ENCODE measurements at regions not wholly inside any gene's neighbourhood (a gene's known extent, or its start where the extent isn't known, plus 50 kb on each side); places are given as distances from the start of the nearest gene placed in this dataset.
"Not testable (repeated sequence)": the region's sequence is repeated elsewhere in the genome, so short reads cannot be mapped to it uniquely, and the experiment has no call there.

DNA sequence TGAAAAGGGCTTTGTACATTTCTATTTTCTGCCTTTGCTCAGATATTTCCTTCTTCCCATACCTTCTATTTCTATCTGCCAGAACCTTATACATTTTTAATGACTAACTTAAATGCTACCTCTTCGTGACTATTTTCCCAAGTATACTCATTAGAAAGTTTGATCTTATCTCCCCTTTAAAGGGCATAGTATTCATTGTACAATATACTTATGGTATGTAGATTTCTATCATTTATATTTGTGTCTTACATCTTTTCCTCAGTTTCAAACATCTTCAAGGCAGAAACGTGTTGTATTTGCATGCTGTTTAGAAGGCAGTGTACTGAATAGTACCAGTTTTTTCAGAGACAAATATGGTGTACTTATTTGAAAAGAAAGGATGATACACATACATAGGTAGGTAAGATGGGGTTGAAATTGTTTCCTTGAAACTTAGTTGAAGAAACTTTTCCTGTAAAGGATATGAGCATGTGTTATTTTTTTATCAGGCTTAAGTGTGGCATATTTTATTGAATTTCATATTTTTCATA, 518.1 kb upstream of the NUDT12 start:
- Histone ChIP-seq H3K27me3 (no peaks in the 10 kb centered on the region), H3K27ac (no peak overlapping the region), H3K4me3 (ENCODE audit: low read depth in 1 of 2, low read length in 1 of 2) (no peak overlapping the region), H3K4me1 (ENCODE audit: control insufficient read depth in 1 of 2, insufficient read depth in 1 of 2, low read depth in 1 of 2, low read length in 1 of 2) (no peaks in the 10 kb centered on the region), H3K9me3 (no peaks in the 10 kb centered on the region), H3K36me3 (no peaks in the 10 kb centered on the region)
- TF ChIP-seq, protein P1, sequence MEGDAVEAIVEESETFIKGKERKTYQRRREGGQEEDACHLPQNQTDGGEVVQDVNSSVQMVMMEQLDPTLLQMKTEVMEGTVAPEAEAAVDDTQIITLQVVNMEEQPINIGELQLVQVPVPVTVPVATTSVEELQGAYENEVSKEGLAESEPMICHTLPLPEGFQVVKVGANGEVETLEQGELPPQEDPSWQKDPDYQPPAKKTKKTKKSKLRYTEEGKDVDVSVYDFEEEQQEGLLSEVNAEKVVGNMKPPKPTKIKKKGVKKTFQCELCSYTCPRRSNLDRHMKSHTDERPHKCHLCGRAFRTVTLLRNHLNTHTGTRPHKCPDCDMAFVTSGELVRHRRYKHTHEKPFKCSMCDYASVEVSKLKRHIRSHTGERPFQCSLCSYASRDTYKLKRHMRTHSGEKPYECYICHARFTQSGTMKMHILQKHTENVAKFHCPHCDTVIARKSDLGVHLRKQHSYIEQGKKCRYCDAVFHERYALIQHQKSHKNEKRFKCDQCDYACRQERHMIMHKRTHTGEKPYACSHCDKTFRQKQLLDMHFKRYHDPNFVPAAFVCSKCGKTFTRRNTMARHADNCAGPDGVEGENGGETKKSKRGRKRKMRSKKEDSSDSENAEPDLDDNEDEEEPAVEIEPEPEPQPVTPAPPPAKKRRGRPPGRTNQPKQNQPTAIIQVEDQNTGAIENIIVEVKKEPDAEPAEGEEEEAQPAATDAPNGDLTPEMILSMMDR (IDR thresholded peaks at IDR 0.05) = no peak

- not testable (repeated sequence) for H3K9me3 ChIP-seq; H3K4me3 ChIP-seq (ENCODE audit: low read depth in 1 of 2, low read length in 1 of 2)
These were observed 517.5 kb upstream of the NUDT12 start for GRCh38 chr5:104079861-104080645.

DNA sequence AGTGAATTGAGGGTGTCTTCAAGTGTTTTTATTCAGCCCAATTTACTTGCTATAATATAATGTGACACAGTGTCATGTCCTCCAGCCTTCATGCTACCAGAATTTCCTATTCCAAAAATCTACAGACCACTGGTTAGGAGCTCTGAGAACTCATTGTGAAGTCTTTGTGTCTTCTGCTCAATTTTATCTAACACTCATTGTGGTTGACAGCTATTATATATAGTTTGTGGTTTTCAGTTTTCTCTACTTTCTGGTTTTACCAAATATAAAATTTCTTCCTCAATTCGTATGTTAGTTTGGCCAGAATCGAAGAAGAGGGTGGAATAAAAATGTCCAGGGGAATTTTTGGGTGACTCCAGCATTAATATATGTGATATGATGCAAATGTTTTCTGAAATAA, 509.3 kb upstream of the NUDT12 start:
- Histone ChIP-seq H3K4me1 (ENCODE audit: control insufficient read depth in 1 of 2, insufficient read depth in 1 of 2, low read depth in 1 of 2, low read length in 1 of 2) (no peaks in the 10 kb centered on the region), H3K27ac (no peak overlapping the region), H3K9me3 (no peaks in the 10 kb centered on the region), H3K27me3 (no peaks in the 10 kb centered on the region), H3K4me3 (ENCODE audit: low read depth in 1 of 2, low read length in 1 of 2) (no peak overlapping the region), H3K36me3 (no peaks in the 10 kb centered on the region)
- TF ChIP-seq, protein P1 (IDR thresholded peaks at IDR 0.05) = no peak

More at GRCh38 chr5:104079861-104080645, 517.5 kb upstream of the NUDT12 start:
- not testable (repeated sequence) for H3K27me3 ChIP-seq; H3K36me3 ChIP-seq; H3K27ac ChIP-seq; H3K4me1 ChIP-seq (ENCODE audit: control insufficient read depth in 1 of 2, insufficient read depth in 1 of 2, low read depth in 1 of 2, low read length in 1 of 2)

- Histone ChIP-seq H3K4me3 (ENCODE audit: low read depth in 1 of 2, low read length in 1 of 2) (no peak overlapping the region), H3K27me3 (no peaks in the 10 kb centered on the region), H3K27ac (no peak overlapping the region), H3K9me3 (no peaks in the 10 kb centered on the region), H3K36me3 (no peaks in the 10 kb centered on the region), H3K4me1 (ENCODE audit: control insufficient read depth in 1 of 2, insufficient read depth in 1 of 2, low read depth in 1 of 2, low read length in 1 of 2) (no peaks in the 10 kb centered on the region)
- TF ChIP-seq, protein P1 (IDR thresholded peaks at IDR 0.05) = no peak
These were observed 500.2 kb upstream of the NUDT12 start for GRCh38 chr5:104062621-104063377.

DNA sequence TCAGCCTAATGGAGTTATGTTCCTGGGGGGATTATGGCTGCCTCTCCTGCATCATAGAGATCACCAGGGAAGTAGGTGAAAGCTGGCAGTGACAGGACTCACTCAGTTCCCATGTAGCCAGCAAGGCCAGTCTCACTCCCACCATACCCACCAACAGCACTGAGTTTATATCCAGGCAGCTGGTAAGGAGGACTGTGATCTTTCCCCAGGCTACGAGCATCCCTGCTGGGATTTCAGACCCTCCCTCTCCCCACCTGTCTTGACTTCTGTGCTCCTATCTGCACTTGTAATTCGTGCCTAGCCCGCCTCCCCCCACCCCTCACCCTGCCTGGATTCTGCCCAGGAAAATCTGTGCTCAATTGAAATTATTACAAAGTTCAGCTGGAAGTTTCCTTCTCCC, 499.1 kb upstream of the NUDT12 start:
- TF ChIP-seq, protein P1 (IDR thresholded peaks at IDR 0.05) = no peak
- Histone ChIP-seq H3K4me1 (ENCODE audit: control insufficient read depth in 1 of 2, insufficient read depth in 1 of 2, low read depth in 1 of 2, low read length in 1 of 2) (no peaks in the 10 kb centered on the region), H3K4me3 (ENCODE audit: low read depth in 1 of 2, low read length in 1 of 2) (no peak overlapping the region), H3K27me3 (no peaks in the 10 kb centered on the region), H3K36me3 (no peaks in the 10 kb centered on the region), H3K27ac (no peak overlapping the region), H3K9me3 (no peaks in the 10 kb centered on the region)

DNA sequence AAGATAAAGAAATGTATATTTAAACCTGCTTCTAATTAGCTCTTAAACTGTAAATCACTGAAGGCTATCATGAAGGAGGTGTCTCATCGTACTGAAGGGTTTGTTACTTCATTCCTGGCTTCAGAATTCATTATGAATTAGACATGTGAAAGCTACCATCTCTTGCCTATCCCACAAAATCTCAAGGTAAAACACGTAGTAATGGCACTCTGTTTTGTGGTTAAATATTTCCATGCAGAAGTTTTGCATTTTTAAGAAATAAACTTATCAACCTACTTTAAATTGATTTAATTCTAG, 490.7 kb upstream of the NUDT12 start:
- no peaks in the 10 kb centered on the region for H3K9me3 ChIP-seq
- no peak overlapping the region for H3K4me3 ChIP-seq (ENCODE audit: low read depth in 1 of 2, low read length in 1 of 2)
- H3K36me3 ChIP-seq = no peaks in the 10 kb centered on the region
- H3K27me3 ChIP-seq = no peaks in the 10 kb centered on the region
- TF ChIP-seq, protein P1 (IDR thresholded peaks at IDR 0.05) = no peak
- H3K4me1 ChIP-seq (ENCODE audit: control insufficient read depth in 1 of 2, insufficient read depth in 1 of 2, low read depth in 1 of 2, low read length in 1 of 2) = no peaks in the 10 kb centered on the region
- H3K27ac ChIP-seq = no peak overlapping the region

Measured in neutrophil (primary cell).